SU-DHL-6 (cell line): ENCODE measurements at regions not wholly inside any gene's neighbourhood (a gene's known extent, or its start where the extent isn't known, plus 50 kb on each side); places are given as distances from the start of the nearest gene placed in this dataset.

Experiments
- H2AFZ ChIP-seq: fragments of 200-600 bp; sonication (generic); 2 replicates; pipeline ENCODE4 v1.6.1; 2014; ENCODE audit warnings: low read depth, mild to moderate bottlenecking, moderate library complexity, mixed read lengths, antibody characterized with exemption, low read length; ENCODE audit not compliant: severe bottlenecking
- H3F3A ChIP-seq: fragments of 200-600 bp; shearing (Covaris generic); 2 replicates; pipeline ENCODE4 v1.6.0; 2016; ENCODE audit warnings: antibody characterized with exemption, mild to moderate bottlenecking; ENCODE audit not compliant: insufficient read depth
- H3K27ac ChIP-seq: fragments of 200-600 bp; sonication (generic); 2 replicates; pipeline ENCODE4 v1.5.1; 2016; ENCODE audit warnings: low read depth, mild to moderate bottlenecking, low read length, moderate library complexity, mixed read lengths
- H3K27me3 ChIP-seq: fragments of 200-600 bp; sonication (generic), shearing (Covaris generic); 2 replicates; pipeline ENCODE4 v1.6.0; 2014; ENCODE audit warnings: mild to moderate bottlenecking, low read length
- H3K36me3 ChIP-seq: fragments of 200-600 bp; sonication (generic); 2 replicates; pipeline ENCODE4 v1.6.1; 2014; ENCODE audit warnings: mild to moderate bottlenecking, low read length, mixed read lengths
- H3K4me2 ChIP-seq: fragments of 300-600, 200-600 bp; shearing (Covaris generic), sonication (generic); 2 replicates; pipeline ENCODE4 v1.6.0; 2014; ENCODE audit warnings: low read length, low read depth, mild to moderate bottlenecking; ENCODE audit not compliant: poor library complexity, severe bottlenecking
- H3K4me3 ChIP-seq: fragments of 200-600 bp; sonication (generic); 2 replicates; pipeline ENCODE4 v1.5.1; 2014; ENCODE audit warnings: antibody characterized with exemption, low read length, mild to moderate bottlenecking, mixed read lengths; ENCODE audit not compliant: insufficient read depth, poor library complexity, severe bottlenecking
- H3K79me2 ChIP-seq: fragments of 200-600 bp; sonication (generic); 2 replicates; pipeline ENCODE4 v1.6.1; 2014; ENCODE audit warnings: mild to moderate bottlenecking, low read length, moderate library complexity; ENCODE audit not compliant: insufficient read depth
- H3K9ac ChIP-seq: fragments of 200-600 bp; sonication (generic); 2 replicates; pipeline ENCODE4 v1.7.0; 2014; ENCODE audit warnings: mild to moderate bottlenecking, low read length
- H3K9me2 ChIP-seq: fragments of 200-600 bp; sonication (generic); replicated peaks from 2 replicates; pipeline ENCODE4 v1.6.1; 2014; ENCODE audit warnings: low read length; ENCODE audit not compliant: insufficient read depth
- H3K9me3 ChIP-seq: fragments of 200-600 bp; sonication (generic); 2 replicates; pipeline ENCODE4 v1.6.1; 2014; ENCODE audit warnings: low read length, mixed read lengths; ENCODE audit not compliant: insufficient read depth
- H4K20me1 ChIP-seq: fragments of 200-600 bp; sonication (generic); 2 replicates; pipeline ENCODE4 v1.6.1; 2014; ENCODE audit warnings: low read depth, mild to moderate bottlenecking, antibody characterized with exemption, low read length, moderate library complexity, mixed read lengths
- EZH2phosphoT487 ChIP-seq: fragments of 200-600 bp; sonication (generic), shearing (Covaris generic); conservative IDR thresholded peaks from 2 replicates; pipeline ENCODE4 v1.6.1; 2018; ENCODE audit warnings: mild to moderate bottlenecking, antibody characterized with exemption, low read length, moderate library complexity, mixed read lengths
- TF ChIP-seq, protein P1 (sequence below): fragments of 200-600 bp; sonication (generic); IDR thresholded peaks from one replicate; pipeline ENCODE4 v1.5.1; 2017; ENCODE audit warnings: antibody characterized with exemption, mild to moderate bottlenecking, low read length, moderate library complexity; ENCODE audit not compliant: insufficient read depth, poor library complexity, severe bottlenecking

DNA sequence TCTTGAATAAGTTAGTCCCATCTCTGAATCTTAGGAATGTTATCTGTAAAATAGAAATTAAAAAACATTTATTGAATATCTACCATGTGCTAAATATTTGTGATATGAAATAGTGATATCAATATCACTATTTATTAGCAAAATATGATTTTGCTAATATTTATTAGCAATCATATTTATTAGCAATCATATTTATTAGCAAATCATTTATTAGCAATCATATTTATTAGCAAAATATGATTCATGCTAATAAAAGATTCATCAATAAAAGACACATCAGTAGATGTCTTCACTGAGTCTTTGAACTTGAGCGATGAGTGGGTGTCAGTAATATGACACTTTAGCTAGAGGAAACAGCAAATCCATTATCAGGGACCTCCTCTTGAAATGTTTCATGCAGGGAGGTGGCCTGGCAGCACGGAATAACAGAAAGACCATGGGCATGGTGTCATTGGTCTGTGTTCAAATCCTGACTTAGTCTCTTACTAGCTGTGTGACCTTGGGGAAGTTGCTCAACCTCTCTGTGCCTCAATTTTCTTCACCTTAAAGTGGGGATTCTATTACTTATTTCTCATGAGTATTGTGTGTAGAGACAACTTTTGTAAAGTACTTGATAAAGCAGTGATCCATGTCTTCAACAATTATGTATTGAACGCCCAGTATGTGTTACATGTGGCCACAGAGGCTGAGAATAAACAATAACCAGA, 456.2 kb upstream of the MEX3C start:
- Histone ChIP-seq H3K9ac (no peak overlapping the region), H2AFZ (no peak overlapping the region), H3K4me2 (no peak overlapping the region), H3K79me2 (no peaks in the 10 kb centered on the region), H3K36me3 (no peaks in the 10 kb centered on the region), H3K9me2 (no peaks in the 10 kb centered on the region), H3K4me3 (no peak overlapping the region), H4K20me1 (no peaks in the 10 kb centered on the region), H3K27me3 (no peaks in the 10 kb centered on the region), H3K9me3 (no peaks in the 10 kb centered on the region), H3F3A (no peaks in the 10 kb centered on the region), H3K27ac (no peak overlapping the region)
- TF ChIP-seq, protein P1, sequence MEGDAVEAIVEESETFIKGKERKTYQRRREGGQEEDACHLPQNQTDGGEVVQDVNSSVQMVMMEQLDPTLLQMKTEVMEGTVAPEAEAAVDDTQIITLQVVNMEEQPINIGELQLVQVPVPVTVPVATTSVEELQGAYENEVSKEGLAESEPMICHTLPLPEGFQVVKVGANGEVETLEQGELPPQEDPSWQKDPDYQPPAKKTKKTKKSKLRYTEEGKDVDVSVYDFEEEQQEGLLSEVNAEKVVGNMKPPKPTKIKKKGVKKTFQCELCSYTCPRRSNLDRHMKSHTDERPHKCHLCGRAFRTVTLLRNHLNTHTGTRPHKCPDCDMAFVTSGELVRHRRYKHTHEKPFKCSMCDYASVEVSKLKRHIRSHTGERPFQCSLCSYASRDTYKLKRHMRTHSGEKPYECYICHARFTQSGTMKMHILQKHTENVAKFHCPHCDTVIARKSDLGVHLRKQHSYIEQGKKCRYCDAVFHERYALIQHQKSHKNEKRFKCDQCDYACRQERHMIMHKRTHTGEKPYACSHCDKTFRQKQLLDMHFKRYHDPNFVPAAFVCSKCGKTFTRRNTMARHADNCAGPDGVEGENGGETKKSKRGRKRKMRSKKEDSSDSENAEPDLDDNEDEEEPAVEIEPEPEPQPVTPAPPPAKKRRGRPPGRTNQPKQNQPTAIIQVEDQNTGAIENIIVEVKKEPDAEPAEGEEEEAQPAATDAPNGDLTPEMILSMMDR: no peak

DNA sequence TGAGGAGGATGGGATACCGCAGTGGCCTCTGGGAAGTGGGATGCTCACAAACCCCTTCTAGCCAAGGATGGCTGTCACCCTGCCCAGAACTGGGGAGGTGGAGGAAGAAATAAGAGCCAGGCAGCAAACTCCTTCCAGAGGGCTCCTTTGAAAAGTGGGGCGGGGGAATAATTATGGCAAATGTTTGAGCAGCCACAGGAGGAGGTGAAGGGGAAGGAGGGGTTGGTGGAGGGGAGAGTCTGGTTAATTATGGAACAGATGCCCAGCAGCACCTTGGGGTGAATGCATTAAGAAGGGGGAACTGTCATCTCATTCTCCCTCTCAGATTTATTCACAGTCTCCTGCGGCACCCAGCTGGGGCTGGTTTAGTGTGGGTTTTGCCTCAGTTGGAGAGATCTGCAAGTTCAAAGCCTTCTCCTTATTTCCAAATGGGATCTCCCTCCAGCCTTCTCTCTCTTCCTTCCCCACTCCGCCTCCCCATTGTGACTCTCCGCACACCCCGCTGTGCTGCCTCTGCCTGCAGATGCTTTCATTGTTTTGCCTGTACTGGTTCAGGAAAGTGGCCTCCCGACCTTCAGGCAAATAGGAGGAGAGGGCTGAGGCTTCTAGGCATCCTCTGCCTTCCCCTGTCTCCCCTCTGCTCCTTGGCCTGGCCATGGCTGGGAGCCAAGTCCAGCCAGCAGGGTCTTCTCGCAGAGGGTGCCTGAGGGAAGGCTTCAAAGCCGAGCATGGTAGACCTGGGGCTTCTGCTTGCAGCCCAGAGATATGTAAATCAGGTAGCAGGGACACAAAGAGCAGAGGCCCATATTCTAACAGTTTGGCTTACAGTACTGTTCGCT, 457.2 kb upstream of the MEX3C start:
- Histone ChIP-seq H3K79me2 (no peaks in the 10 kb centered on the region), H3F3A (no peaks in the 10 kb centered on the region), H3K4me3 (no peak overlapping the region), H4K20me1 (no peaks in the 10 kb centered on the region), H3K27me3 (no peaks in the 10 kb centered on the region), H3K9me3 (no peaks in the 10 kb centered on the region), H3K27ac (no peak overlapping the region), H3K36me3 (no peaks in the 10 kb centered on the region), H3K9me2 (no peaks in the 10 kb centered on the region), H3K9ac (no peak overlapping the region), H2AFZ (no peak overlapping the region), H3K4me2 (no peak overlapping the region)
- TF ChIP-seq, protein P1: no peak

DNA sequence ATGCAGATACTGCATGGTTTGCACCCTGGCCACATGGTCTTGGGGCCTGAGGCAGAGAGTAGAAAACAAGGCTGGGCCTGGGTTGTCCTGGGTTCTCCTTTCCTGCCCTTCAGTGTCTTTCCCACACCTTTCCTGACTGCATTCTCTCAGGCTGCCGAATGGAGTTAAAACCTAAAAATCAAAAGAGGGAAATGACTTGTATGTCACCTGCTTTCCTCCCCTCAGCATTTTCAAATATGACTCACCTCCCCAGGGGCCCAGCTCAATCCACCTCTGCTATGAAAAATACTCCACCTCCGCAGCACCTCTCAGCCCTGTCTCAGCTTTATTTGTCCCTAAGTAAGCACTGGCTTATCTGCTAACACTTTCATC, 457.8 kb upstream of the MEX3C start:
- no peak overlapping the region for H3K4me2 ChIP-seq
- H3K9me3 ChIP-seq: no peaks in the 10 kb centered on the region
- no peaks in the 10 kb centered on the region for H3K36me3 ChIP-seq
- no peaks in the 10 kb centered on the region for H3K79me2 ChIP-seq
- no peaks in the 10 kb centered on the region for H3K27me3 ChIP-seq
- TF ChIP-seq EZH2phosphoT487: no peak
- TF ChIP-seq, protein P1: no peak
- no peaks in the 10 kb centered on the region for H4K20me1 ChIP-seq
- H3K27ac ChIP-seq: no peak overlapping the region
- H3K9me2 ChIP-seq: no peaks in the 10 kb centered on the region
- H3F3A ChIP-seq: no peaks in the 10 kb centered on the region
- H2AFZ ChIP-seq: no peak overlapping the region
- H3K9ac ChIP-seq: no peak overlapping the region
- no peak overlapping the region for H3K4me3 ChIP-seq
